HG02798 (cell line): ENCODE measurements at regions not wholly inside any gene's neighbourhood (a gene's known extent, or its start where the extent isn't known, plus 50 kb on each side); places are given as distances from the start of the nearest gene placed in this dataset.
A peak's percentile ranks its signal among the peaks of the same experiment; 100 is the strongest.
"Not testable (repeated sequence)": the region's sequence is repeated elsewhere in the genome, so short reads cannot be mapped to it uniquely, and the experiment has no call there.

Experiments
- ATAC-seq: cut with Tn5 transposase; IDR thresholded peaks from one replicate; pipeline ENCODE4 v1.9.1; 2021; ENCODE audit warnings: mild to moderate bottlenecking; ENCODE audit not compliant: unreplicated experiment, poor library complexity

- no peak for ATAC-seq
Observed at GRCh38 chr13:79191501-79191900, 214.6 kb downstream of the RBM26 start.

GRCh38 chr13:79190932-79191331, 215.1 kb downstream of the RBM26 start:
- ATAC-seq: peak; percentile 37

GRCh38 chr13:79187917-79188690, 218.0 kb downstream of the RBM26 start:
- peak; percentile 41 for ATAC-seq

DNA sequence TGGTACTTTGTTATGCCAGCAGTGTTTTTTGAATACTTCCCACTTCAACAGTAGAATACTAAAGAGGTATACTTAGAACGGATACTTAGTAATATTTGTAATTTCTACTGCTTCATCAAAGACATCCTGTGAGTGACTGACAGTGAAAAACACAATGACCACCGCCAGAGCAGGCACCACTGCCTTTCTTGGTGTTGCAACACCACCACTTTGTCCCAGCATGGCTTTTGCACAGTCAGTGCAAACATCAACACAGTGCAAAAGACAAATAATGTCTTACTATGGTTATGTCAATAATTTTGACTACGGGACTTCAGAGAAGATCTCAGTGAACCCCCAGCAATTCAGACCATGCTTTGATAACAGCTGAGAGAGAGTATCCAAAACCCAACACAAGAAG, 220.5 kb downstream of the RBM26 start:
- ATAC-seq: no peak

GRCh38 chr13:79183231-79183630, 222.8 kb downstream of the RBM26 start:
- ATAC-seq: no peak

GRCh38 chr13:79173691-79174090, 232.4 kb downstream of the RBM26 start:
- not testable (repeated sequence) for ATAC-seq

DNA sequence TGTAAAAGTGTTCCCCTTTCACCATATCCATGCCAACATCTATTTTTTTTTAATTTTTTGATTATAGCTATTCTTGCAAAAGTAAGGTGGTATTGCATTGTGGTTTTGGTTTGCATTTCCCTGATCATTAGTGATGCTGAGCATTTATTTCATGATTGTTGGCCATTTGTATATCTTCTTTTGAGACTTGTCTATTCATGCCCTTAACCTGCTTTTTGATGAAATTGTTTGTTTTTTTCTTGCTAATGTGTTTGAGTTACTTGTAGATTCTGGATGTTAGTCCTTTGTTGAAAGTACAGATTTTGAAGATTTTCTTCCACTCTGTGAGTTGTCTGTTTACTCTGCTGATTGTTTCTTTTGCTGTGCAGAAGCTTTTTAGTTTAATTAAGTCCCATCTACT, 233.1 kb downstream of the RBM26 start:
- ATAC-seq: not testable (repeated sequence)

GRCh38 chr13:79171141-79172061, 234.7 kb downstream of the RBM26 start:
- ATAC-seq: no peak

GRCh38 chr13:79160818-79161217, 245.2 kb downstream of the RBM26 start:
- no peak for ATAC-seq

- no peak for ATAC-seq
Observed at GRCh38 chr13:79155883-79156282, 250.2 kb downstream of the RBM26 start.

DNA sequence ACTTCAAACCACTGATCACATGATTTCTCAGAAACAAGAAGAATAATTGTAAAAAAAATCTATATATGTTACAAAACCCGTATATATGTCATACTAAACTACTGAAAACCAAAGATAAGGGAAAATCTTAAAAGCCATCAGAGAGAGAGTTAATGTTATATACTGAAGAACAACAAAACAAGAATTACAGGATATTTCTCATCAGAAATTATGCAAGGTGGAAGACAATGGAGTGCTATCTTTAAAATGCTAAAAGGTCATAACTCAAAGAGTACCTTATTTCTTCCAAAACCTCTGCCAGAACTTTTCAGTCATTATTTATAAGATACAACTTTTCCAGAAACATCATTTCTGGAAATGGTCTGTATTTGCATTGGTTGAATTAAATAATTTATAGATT, 256.8 kb downstream of the RBM26 start:
- no peak for ATAC-seq

GRCh38 chr13:79141082-79141481, 265.0 kb downstream of the RBM26 start:
- no peak for ATAC-seq

DNA sequence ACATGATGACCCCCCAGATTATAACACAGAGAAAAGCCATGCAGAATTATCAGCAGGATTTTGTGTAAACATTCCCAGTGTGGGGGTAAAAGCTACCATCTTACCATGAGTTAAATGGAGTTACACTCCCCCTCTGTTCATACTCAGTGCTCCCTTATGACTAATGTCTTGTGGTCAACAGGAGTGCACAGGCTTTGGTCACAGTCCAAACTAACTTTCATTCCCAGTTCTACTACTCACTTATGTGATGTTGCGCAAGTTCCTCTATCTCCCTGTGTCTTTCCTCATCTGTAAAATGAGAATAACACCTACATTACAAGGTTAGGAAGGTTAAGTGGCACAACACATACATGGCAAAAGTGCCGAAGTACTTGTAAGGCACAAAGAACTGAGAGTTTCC, 277.9 kb downstream of the RBM26 start:
- ATAC-seq: no peak

DNA sequence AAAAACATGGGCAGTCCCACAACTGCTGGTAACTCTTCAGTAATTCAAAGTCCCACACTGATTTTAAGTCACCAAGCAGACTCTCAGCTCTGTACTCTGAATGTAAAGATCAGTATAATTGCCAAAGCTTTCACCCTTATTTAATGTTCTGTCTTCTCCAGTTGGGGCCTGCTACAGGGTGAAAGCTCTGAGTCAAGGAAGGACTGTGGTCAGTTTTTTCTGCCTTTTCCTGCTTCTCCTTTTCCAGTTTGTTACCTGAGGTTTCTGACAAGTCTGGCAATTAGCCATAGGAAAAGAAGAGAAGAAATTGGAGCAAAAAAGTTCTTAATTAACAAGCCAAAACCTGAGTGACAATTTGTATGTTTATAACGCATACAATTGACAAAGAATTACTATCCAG, 279.3 kb downstream of the RBM26 start:
- ATAC-seq: no peak

DNA sequence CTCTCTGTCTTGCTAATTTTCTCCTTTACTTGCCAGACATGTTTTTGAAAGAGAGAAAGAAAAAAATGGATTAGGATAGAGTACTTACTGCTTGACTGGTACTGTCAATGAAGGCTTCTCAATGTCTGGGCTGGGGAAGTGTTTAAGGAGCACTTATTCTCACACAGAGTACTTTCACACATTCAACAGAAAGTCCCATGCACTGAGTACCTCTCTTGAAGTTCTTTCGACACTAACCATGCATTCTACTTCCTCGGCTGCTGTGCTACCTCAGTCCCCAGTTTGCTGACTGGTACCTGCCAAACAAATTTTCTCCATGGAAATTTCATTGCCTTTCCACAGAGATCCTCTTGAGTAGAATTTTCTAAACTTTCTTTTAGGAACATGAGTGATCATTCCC, 281.9 kb downstream of the RBM26 start:
- no peak for ATAC-seq

- no peak for ATAC-seq
Observed at GRCh38 chr13:79121286-79121685, 284.8 kb downstream of the RBM26 start.

- no peak for ATAC-seq
Observed at GRCh38 chr13:79119578-79120107, 286.4 kb downstream of the RBM26 start.

DNA sequence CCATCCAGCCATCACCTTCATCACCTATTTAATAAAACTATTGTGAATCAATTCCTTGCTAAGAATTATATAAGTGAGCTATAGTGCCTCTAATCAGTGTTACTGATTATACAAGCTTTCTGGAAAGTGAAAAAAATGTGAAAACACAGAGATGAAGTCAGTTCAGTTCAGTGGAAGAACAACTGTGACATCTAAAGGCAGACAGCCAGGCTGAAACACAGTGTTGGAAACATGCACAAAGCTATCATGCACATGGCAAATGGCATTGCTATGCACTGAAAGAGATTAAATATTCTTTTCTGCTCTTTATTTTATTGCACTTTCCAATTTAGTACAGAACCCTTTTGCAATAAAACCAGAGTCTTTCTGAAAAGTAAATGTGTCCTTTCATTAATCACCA, 294.0 kb downstream of the RBM26 start:
- ATAC-seq: no peak

GRCh38 chr13:79108914-79109643, 297.0 kb downstream of the RBM26 start:
- ATAC-seq: peak; percentile 96

DNA sequence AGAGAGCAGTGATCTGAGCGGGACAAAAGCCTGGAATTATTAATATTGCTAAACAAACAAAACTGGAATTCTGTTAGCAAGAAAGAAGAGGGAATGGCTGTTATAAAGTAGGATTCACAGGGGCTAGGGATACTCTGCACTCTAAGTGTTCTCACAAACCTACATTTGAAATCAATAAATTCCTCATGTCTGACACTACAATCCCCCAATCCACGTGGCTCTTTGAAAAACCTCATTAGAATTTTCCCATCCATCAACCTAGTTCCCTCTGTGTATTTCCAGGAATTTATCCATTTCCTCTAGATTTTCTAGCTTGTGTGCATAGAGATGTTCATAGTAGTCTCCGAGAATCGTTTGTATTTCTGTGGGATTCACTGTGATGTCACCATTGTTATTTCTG, 307.5 kb downstream of the RBM26 start:
- no peak for ATAC-seq

DNA sequence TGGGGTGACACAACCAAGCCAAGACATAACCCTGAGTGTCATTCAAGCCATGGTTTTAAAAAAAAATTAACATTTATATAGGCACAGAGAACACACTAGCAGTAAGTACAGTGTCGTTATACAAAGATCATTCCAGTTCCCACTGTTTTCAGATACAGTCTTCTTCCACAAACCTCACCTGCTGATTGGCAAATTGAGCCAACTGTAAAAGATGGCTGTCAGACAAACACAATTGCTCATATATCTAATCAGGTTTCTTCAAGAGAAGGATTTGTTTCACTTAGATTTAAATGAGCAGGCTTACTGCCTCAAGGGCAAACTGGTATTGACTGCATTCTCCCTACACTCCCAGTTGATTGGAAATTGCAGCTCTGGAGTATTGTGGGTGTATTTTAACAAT, 308.9 kb downstream of the RBM26 start:
- no peak for ATAC-seq
